Neural cell (in vitro differentiated cells): ENCODE measurements at regions not wholly inside any gene's neighbourhood (a gene's known extent, or its start where the extent isn't known, plus 50 kb on each side); places are given as distances from the start of the nearest gene placed in this dataset.

Source experiments
- CTCF ChIP-seq: fragments of 450-650 bp; IDR thresholded peaks from 2 replicates; pipeline ENCODE4 v1.5.1; 2014; ENCODE audit warnings: antibody characterized with exemption, mild to moderate bottlenecking, moderate library complexity; ENCODE audit not compliant: poor library complexity, severe bottlenecking
- EP300 ChIP-seq: fragments of 450-650 bp; conservative IDR thresholded peaks from 2 replicates; pipeline ENCODE4 v1.6.1; 2014; ENCODE audit warnings: antibody characterized with exemption, mild to moderate bottlenecking, moderate library complexity; ENCODE audit not compliant: poor library complexity, severe bottlenecking
- EZH2 ChIP-seq: fragments of 200-600, 300-800 bp; shearing (Covaris generic), sonication (generic); IDR thresholded peaks from 2 replicates; pipeline ENCODE4 v1.6.1; 2014; ENCODE audit warnings: antibody characterized with exemption, low read length, borderline replicate concordance, mild to moderate bottlenecking; ENCODE audit not compliant: insufficient read depth, poor library complexity, severe bottlenecking
- MXI1 ChIP-seq: fragments of 450-650 bp; conservative IDR thresholded peaks from 2 replicates; pipeline ENCODE4 v1.6.1; 2014; ENCODE audit warnings: antibody characterized with exemption, mild to moderate bottlenecking; ENCODE audit not compliant: poor library complexity, severe bottlenecking
- POLR2AphosphoS5 ChIP-seq: IDR thresholded peaks from 2 replicates; pipeline ENCODE4 v1.6.1; 2012
- TAF1 ChIP-seq: IDR thresholded peaks from 2 replicates; pipeline ENCODE4 v1.6.1; 2012; ENCODE audit warnings: low read depth
- TF ChIP-seq, protein P1 (sequence below): IDR thresholded peaks from 2 replicates; pipeline ENCODE4 v1.6.1; 2012; ENCODE audit warnings: borderline replicate concordance

DNA sequence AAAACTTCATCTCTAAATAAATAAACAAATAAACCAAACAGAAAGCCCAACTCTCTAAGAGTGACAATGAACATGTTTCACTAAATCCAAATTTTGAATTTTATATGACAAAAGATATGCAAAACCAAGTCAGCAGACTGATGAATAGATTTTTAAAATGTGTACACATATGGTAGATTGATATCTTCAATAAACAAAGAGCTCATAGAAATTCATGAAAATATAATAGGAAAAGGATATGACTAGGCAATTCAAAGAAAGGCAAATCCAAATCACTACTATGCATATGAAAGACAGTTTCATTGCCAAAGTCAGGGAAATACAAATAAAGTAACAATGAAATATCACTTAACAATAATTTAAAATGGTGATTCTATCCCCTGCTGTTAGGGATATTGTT lies 63.7 kb upstream of the NBEA start:
- TF ChIP-seq CTCF (no peak), POLR2AphosphoS5 (no peak), EZH2 (no peak), EP300 (no peak), TAF1 (no peak), MXI1 (no peak)
- TF ChIP-seq, protein P1, sequence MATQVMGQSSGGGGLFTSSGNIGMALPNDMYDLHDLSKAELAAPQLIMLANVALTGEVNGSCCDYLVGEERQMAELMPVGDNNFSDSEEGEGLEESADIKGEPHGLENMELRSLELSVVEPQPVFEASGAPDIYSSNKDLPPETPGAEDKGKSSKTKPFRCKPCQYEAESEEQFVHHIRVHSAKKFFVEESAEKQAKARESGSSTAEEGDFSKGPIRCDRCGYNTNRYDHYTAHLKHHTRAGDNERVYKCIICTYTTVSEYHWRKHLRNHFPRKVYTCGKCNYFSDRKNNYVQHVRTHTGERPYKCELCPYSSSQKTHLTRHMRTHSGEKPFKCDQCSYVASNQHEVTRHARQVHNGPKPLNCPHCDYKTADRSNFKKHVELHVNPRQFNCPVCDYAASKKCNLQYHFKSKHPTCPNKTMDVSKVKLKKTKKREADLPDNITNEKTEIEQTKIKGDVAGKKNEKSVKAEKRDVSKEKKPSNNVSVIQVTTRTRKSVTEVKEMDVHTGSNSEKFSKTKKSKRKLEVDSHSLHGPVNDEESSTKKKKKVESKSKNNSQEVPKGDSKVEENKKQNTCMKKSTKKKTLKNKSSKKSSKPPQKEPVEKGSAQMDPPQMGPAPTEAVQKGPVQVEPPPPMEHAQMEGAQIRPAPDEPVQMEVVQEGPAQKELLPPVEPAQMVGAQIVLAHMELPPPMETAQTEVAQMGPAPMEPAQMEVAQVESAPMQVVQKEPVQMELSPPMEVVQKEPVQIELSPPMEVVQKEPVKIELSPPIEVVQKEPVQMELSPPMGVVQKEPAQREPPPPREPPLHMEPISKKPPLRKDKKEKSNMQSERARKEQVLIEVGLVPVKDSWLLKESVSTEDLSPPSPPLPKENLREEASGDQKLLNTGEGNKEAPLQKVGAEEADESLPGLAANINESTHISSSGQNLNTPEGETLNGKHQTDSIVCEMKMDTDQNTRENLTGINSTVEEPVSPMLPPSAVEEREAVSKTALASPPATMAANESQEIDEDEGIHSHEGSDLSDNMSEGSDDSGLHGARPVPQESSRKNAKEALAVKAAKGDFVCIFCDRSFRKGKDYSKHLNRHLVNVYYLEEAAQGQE = no peak
